H9 (cell line): ENCODE measurements at regions not wholly inside any gene's neighbourhood (a gene's known extent, or its start where the extent isn't known, plus 50 kb on each side); places are given as distances from the start of the nearest gene placed in this dataset.

Experiments used
- DNase-seq: peaks from one replicate; pipeline ENCODE4 v3.0.0-alpha.2; 2017
- H2AFZ ChIP-seq: one replicate; pipeline ENCODE4 v1.6.1; 2013; ENCODE audit warnings: mild to moderate bottlenecking, low read length, control low read depth, moderate library complexity
- H2AK5ac ChIP-seq: 2 replicates; pipeline ENCODE4 v1.6.1; 2013; ENCODE audit warnings: low read length, control low read depth, mixed read lengths; ENCODE audit not compliant: insufficient read length
- H2BK120ac ChIP-seq: one replicate; pipeline ENCODE4 v1.6.1; 2013; ENCODE audit warnings: low read depth, mild to moderate bottlenecking, low read length, control low read depth, inconsistent platforms; ENCODE audit not compliant: poor library complexity, severe bottlenecking
- H2BK12ac ChIP-seq: 2 replicates; pipeline ENCODE4 v1.6.1; 2013; ENCODE audit warnings: low read length, control low read depth, mixed read lengths, low read depth; ENCODE audit not compliant: insufficient read length
- H2BK15ac ChIP-seq: 2 replicates; pipeline ENCODE4 v1.6.1; 2013; ENCODE audit warnings: low read depth, low read length, control low read depth
- H2BK20ac ChIP-seq: one replicate; pipeline ENCODE4 v1.6.1; 2013; ENCODE audit warnings: low read depth, mild to moderate bottlenecking, low read length, control low read depth, inconsistent platforms; ENCODE audit not compliant: poor library complexity, severe bottlenecking
- H2BK5ac ChIP-seq: 2 replicates; pipeline ENCODE4 v1.6.1; 2013; ENCODE audit warnings: low read length, control low read depth, mixed read lengths; ENCODE audit not compliant: insufficient read length
- H3K14ac ChIP-seq: 2 replicates; pipeline ENCODE4 v1.6.1; 2013; ENCODE audit warnings: low read length, control low read depth; ENCODE audit not compliant: insufficient read depth
- H3K18ac ChIP-seq: 2 replicates; pipeline ENCODE4 v1.6.1; 2013; ENCODE audit warnings: low read depth, mild to moderate bottlenecking, mixed read lengths, low read length, control low read depth; ENCODE audit not compliant: insufficient read length
- H3K23ac ChIP-seq: 2 replicates; pipeline ENCODE4 v1.6.1; 2013; ENCODE audit warnings: low read length, control low read depth, mixed read lengths, low read depth; ENCODE audit not compliant: insufficient read length
- H3K23me2 ChIP-seq: 2 replicates; pipeline ENCODE4 v1.6.1; 2013; ENCODE audit warnings: low read depth, mild to moderate bottlenecking, mixed read lengths, low read length, control low read depth; ENCODE audit not compliant: insufficient read length, poor library complexity, severe bottlenecking
- H3K27ac ChIP-seq: 2 replicates; pipeline ENCODE4 v1.5.1; 2013; ENCODE audit warnings: low read length, control low read depth, mixed read lengths, low read depth; ENCODE audit not compliant: insufficient read length
- H3K27me3 ChIP-seq: 2 replicates; pipeline ENCODE4 v1.6.1; 2013; ENCODE audit warnings: low read length, control low read depth, inconsistent platforms; ENCODE audit not compliant: insufficient read depth
- H3K4ac ChIP-seq: 2 replicates; pipeline ENCODE4 v1.6.1; 2013; ENCODE audit warnings: low read depth, mild to moderate bottlenecking, control low read depth, inconsistent platforms, low read length, moderate library complexity
- H3K4me1 ChIP-seq: 2 replicates; pipeline ENCODE4 v1.6.1; 2013; ENCODE audit warnings: low read length, control low read depth, inconsistent platforms; ENCODE audit not compliant: insufficient read depth
- H3K4me2 ChIP-seq: 2 replicates; pipeline ENCODE4 v1.6.1; 2013; ENCODE audit warnings: low read length, control low read depth, mixed read lengths; ENCODE audit not compliant: insufficient read length, insufficient read depth
- H3K56ac ChIP-seq: 2 replicates; pipeline ENCODE4 v1.6.1; 2013; ENCODE audit warnings: low read depth, mild to moderate bottlenecking, mixed read lengths, low read length, control low read depth; ENCODE audit not compliant: insufficient read length
- H3K79me1 ChIP-seq: 2 replicates; pipeline ENCODE4 v1.6.1; 2013; ENCODE audit warnings: low read depth, mild to moderate bottlenecking, moderate library complexity, low read length, control low read depth, inconsistent platforms; ENCODE audit not compliant: insufficient read depth, poor library complexity, severe bottlenecking
- H3K79me2 ChIP-seq: 2 replicates; pipeline ENCODE4 v1.6.1; 2013; ENCODE audit warnings: low read length, control low read depth, inconsistent platforms; ENCODE audit not compliant: insufficient read depth
- H3K9ac ChIP-seq: 2 replicates; pipeline ENCODE4 v1.6.1; 2013; ENCODE audit warnings: low read length, control low read depth, mixed read lengths; ENCODE audit not compliant: insufficient read length; ENCODE audit errors: extremely low read depth
- H3K9me3 ChIP-seq: one replicate; pipeline ENCODE4 v1.6.1; 2013; ENCODE audit warnings: low read depth, low read length, inconsistent platforms; ENCODE audit not compliant: control insufficient read depth
- H3T11ph ChIP-seq: one replicate; pipeline ENCODE4 v1.6.1; 2013; ENCODE audit warnings: mild to moderate bottlenecking, low read length, control low read depth, inconsistent platforms
- H4K20me1 ChIP-seq: one replicate; pipeline ENCODE4 v1.6.1; 2013; ENCODE audit not compliant: control insufficient read depth, insufficient read length, insufficient read depth
- H4K5ac ChIP-seq: 2 replicates; pipeline ENCODE4 v1.6.1; 2013; ENCODE audit warnings: low read depth, mild to moderate bottlenecking, mixed read lengths, low read length, control low read depth; ENCODE audit not compliant: insufficient read length
- H4K8ac ChIP-seq: replicated peaks from 2 replicates; pipeline ENCODE4 v1.6.1; 2013; ENCODE audit warnings: low read length, control low read depth, mixed read lengths, low read depth; ENCODE audit not compliant: insufficient read length
- H4K91ac ChIP-seq: 2 replicates; pipeline ENCODE4 v1.6.1; 2013; ENCODE audit warnings: low read depth, mild to moderate bottlenecking, moderate library complexity, mixed read lengths, low read length, control low read depth; ENCODE audit not compliant: insufficient read length
- H3K27ac Mint-ChIP-seq, 3 experiments: 2 replicates in 2 of 3; 3 replicates in 1 of 3; pipeline ENCODE4 v1.8.0; 2020 to 2021; ENCODE audit warnings: mixed read lengths in 3 of 3, mild to moderate bottlenecking in 1 of 3, moderate library complexity in 1 of 3
- H3K27me3 Mint-ChIP-seq: 2 replicates; pipeline ENCODE4 v1.8.0; 2021; ENCODE audit warnings: low read depth, mild to moderate bottlenecking, moderate library complexity, mixed read lengths
- H3K36me3 Mint-ChIP-seq, 3 experiments: 2 replicates in 2 of 3; 3 replicates in 1 of 3; pipeline ENCODE4 v1.8.0; 2020 to 2021; ENCODE audit warnings: low read depth in 3 of 3, mixed read lengths in 3 of 3; ENCODE audit not compliant: insufficient read depth in 1 of 3
- H3K4me1 Mint-ChIP-seq, 2 experiments: 2 replicates each; pipeline ENCODE4 v1.8.0; 2020; ENCODE audit warnings: mixed read lengths in 2 of 2
- H3K4me3 Mint-ChIP-seq, 2 experiments: 2 replicates in 1 of 2; 3 replicates in 1 of 2; pipeline ENCODE4 v1.8.0; 2020 to 2021; ENCODE audit warnings: mild to moderate bottlenecking in 2 of 2, mixed read lengths in 2 of 2, moderate library complexity in 1 of 2
- H3K9me3 Mint-ChIP-seq, 2 experiments: 2 replicates in 1 of 2; 3 replicates in 1 of 2; pipeline ENCODE4 v1.8.0; 2020; ENCODE audit warnings: mild to moderate bottlenecking in 2 of 2, mixed read lengths in 2 of 2, moderate library complexity in 1 of 2
- CTCF ChIP-seq: fragments of 200-600 bp; sonication (generic); conservative IDR thresholded peaks from 3 replicates; pipeline ENCODE4 v1.8.0; 2021; ENCODE audit warnings: antibody characterized with exemption, mild to moderate bottlenecking
- WGBS: extraction: QIAGEN DNeasy Blood & Tissue Kit; methylation state at CpG from one replicate; pipeline ENCODE4 v1.1.7; 2013; ENCODE audit warnings: missing lambda C conversion rate, low lambda C conversion rate, mixed read lengths; ENCODE audit not compliant: insufficient read length; ENCODE audit errors: extremely low coverage; 5-methylcytosine and 5-hydroxymethylcytosine counted together

GRCh38 chr16:6111390-6111789 is 1013.8 kb upstream of the EEF2KMT start:
- H4K91ac ChIP-seq: no peak overlapping the region
- no peak overlapping the region for H2BK120ac ChIP-seq
- H3K4me1 ChIP-seq: no peaks in the 10 kb centered on the region; the same call in 1 of the 2 replicates
- no peaks in the 10 kb centered on the region for H4K20me1 ChIP-seq
- Mint-ChIP-seq H3K27me3 (no peaks in the 10 kb centered on the region), H3K36me3 (peaks cover 2 to 9% (median 5%) of the 10 kb centered on the region in 3 experiments; a peak in 3 of 7 replicates), H3K27ac (no peak overlapping the region), H3K4me1 (peaks cover 17 to 18% of the 10 kb centered on the region in 2 experiments), H3K4me3 (no peak overlapping the region), H3K9me3 (peaks cover 8 to 10% of the 10 kb centered on the region in 2 experiments; a peak in 4 of 5 replicates)
- WGBS: no CpG with 5 or more reads among the region's 1 CpG
- H2AK5ac ChIP-seq: no peak overlapping the region
- no peak overlapping the region for H3K27ac ChIP-seq
- no peak overlapping the region for H3K9ac ChIP-seq
- no peak for DNase-seq
- no peak overlapping the region for H3K18ac ChIP-seq
- H2AFZ ChIP-seq: no peak overlapping the region
- no peak overlapping the region for H3K14ac ChIP-seq
- H3K4ac ChIP-seq: no peak overlapping the region
- no peaks in the 10 kb centered on the region for H3K9me3 ChIP-seq
- H2BK15ac ChIP-seq: no peak overlapping the region
- no peak overlapping the region for H3K23ac ChIP-seq
- H2BK5ac ChIP-seq: no peak overlapping the region
- no peaks in the 10 kb centered on the region for H3K79me2 ChIP-seq
- no peak overlapping the region for H4K8ac ChIP-seq
- H3K79me1 ChIP-seq: no peaks in the 10 kb centered on the region
- no peak overlapping the region for H3K56ac ChIP-seq
- H2BK20ac ChIP-seq: no peak overlapping the region
- no peak overlapping the region for H4K5ac ChIP-seq
- H3T11ph ChIP-seq: no peak overlapping the region
- no peaks in the 10 kb centered on the region for H3K27me3 ChIP-seq
- no peak for TF ChIP-seq CTCF
- H2BK12ac ChIP-seq: no peak overlapping the region
- no peaks in the 10 kb centered on the region for H3K23me2 ChIP-seq
- H3K4me2 ChIP-seq: no peak overlapping the region
